NT2/D1 (cell line): ENCODE measurements at regions not wholly inside any gene's neighbourhood (a gene's known extent, or its start where the extent isn't known, plus 50 kb on each side); places are given as distances from the start of the nearest gene placed in this dataset.
"Not testable (repeated sequence)": the region's sequence is repeated elsewhere in the genome, so short reads cannot be mapped to it uniquely, and the experiment has no call there.

Experiments used
- DNase-seq: peaks from one replicate; pipeline ENCODE4 v3.0.0-alpha.2; 2011; ENCODE audit warnings: low read depth, low spot score
- H3K27me3 ChIP-seq: 2 replicates; pipeline ENCODE4 v1.6.0; 2011; ENCODE audit warnings: mild to moderate bottlenecking; ENCODE audit not compliant: insufficient read length, insufficient read depth
- H3K36me3 ChIP-seq: 2 replicates; pipeline ENCODE4 v1.6.1; 2011; ENCODE audit warnings: mild to moderate bottlenecking, low read length, mixed read lengths; ENCODE audit not compliant: insufficient read depth, insufficient read length
- H3K4me1 ChIP-seq: 2 replicates; pipeline ENCODE4 v1.5.1; 2011; ENCODE audit not compliant: insufficient read depth, insufficient read length
- H3K4me3 ChIP-seq: 2 replicates; pipeline ENCODE4 v1.5.1; 2011; ENCODE audit warnings: low read depth; ENCODE audit not compliant: insufficient read length
- H3K9ac ChIP-seq: 2 replicates; pipeline ENCODE4 v1.6.0; 2011; ENCODE audit warnings: low read depth; ENCODE audit not compliant: insufficient read length
- H3K9me3 ChIP-seq: 2 replicates; pipeline ENCODE4 v1.5.1; 2011; ENCODE audit warnings: mild to moderate bottlenecking, low read length; ENCODE audit not compliant: insufficient read depth
- SUZ12 ChIP-seq: IDR thresholded peaks from 2 replicates; pipeline ENCODE4 v1.6.1; 2011; ENCODE audit not compliant: insufficient read length, insufficient read depth; ENCODE audit errors: extremely low read depth
- YY1 ChIP-seq: IDR thresholded peaks from 2 replicates; pipeline ENCODE4 v1.6.1; 2011; ENCODE audit not compliant: insufficient read length, insufficient read depth
- ZNF274 ChIP-seq: IDR thresholded peaks from 2 replicates; pipeline ENCODE4 v1.6.1; 2011; ENCODE audit warnings: mild to moderate bottlenecking, low read depth, low read length

DNA sequence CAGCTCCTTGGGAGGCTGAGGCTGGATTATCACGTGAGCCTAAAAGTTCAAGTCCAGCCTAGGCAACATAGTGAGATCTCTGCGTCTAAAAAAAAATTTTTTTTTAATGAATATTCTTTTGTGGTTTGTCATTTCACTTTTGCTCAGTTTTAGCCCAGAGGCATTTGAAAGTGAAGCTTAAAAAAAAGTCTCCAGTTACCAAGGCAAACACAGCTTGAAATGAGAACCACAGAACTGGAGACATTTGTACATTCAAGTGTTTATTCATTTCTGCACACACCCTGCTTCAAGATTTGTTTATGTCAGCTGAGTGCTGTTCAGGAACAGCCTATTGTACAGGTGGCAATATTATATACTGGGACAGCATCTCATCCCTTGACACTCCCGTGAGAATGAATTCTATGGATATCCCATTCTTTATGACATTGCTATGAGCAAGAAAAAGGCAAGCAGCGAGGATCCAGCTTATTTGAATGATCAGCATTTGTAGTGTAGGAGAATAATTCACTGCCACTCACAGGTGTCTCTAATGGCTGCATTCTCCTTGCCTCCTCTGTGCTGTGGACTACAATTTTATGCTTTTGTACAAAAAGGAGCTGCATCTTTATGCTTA is 444.8 kb upstream of the GRM7 start:
- Histone ChIP-seq H3K9ac (no peak overlapping the region), H3K27me3 (no peaks in the 10 kb centered on the region), H3K4me3 (no peak overlapping the region), H3K9me3 (no peaks in the 10 kb centered on the region), H3K36me3 (no peaks in the 10 kb centered on the region), H3K4me1 (no peaks in the 10 kb centered on the region)
- DNase-seq, result no peak
- no peak for TF ChIP-seq YY1
- no peak for TF ChIP-seq SUZ12
- TF ChIP-seq ZNF274, result no peak

- Histone ChIP-seq H3K27me3 (no peaks in the 10 kb centered on the region), H3K4me1 (no peaks in the 10 kb centered on the region), H3K9me3 (no peaks in the 10 kb centered on the region), H3K4me3 (no peak overlapping the region), H3K9ac (no peak overlapping the region), H3K36me3 (no peaks in the 10 kb centered on the region)
- TF ChIP-seq SUZ12, result no peak
- no peak for TF ChIP-seq YY1
- no peak for TF ChIP-seq ZNF274
- no peak for DNase-seq
Measured at GRCh38 chr3:6417174-6417573, 443.7 kb upstream of the GRM7 start.

- no peaks in the 10 kb centered on the region for H3K27me3 ChIP-seq
- no peak overlapping the region for H3K9ac ChIP-seq
- TF ChIP-seq ZNF274, result no peak
- TF ChIP-seq YY1, result no peak
- no peak for TF ChIP-seq SUZ12
- H3K36me3 ChIP-seq, result no peaks in the 10 kb centered on the region
- DNase-seq, result no peak
- no peaks in the 10 kb centered on the region for H3K4me1 ChIP-seq
- H3K4me3 ChIP-seq, result no peak overlapping the region
- H3K9me3 ChIP-seq, result no peaks in the 10 kb centered on the region
Measured at GRCh38 chr3:6418485-6418884, 442.4 kb upstream of the GRM7 start.

- no peak overlapping the region for H3K4me3 ChIP-seq
- H3K9me3 ChIP-seq, result 0 out of 2 replicates have a peak, but pooled peaks cover 7% of the 10 kb centered on the region
- no peaks in the 10 kb centered on the region for H3K4me1 ChIP-seq
- no peaks in the 10 kb centered on the region for H3K36me3 ChIP-seq
- TF ChIP-seq SUZ12 (no peak), YY1 (no peak), ZNF274 (no peak)
- H3K9ac ChIP-seq, result no peak overlapping the region
- no peak for DNase-seq
- no peaks in the 10 kb centered on the region for H3K27me3 ChIP-seq
Measured at GRCh38 chr3:6421666-6422445, 439.1 kb upstream of the GRM7 start.

DNA sequence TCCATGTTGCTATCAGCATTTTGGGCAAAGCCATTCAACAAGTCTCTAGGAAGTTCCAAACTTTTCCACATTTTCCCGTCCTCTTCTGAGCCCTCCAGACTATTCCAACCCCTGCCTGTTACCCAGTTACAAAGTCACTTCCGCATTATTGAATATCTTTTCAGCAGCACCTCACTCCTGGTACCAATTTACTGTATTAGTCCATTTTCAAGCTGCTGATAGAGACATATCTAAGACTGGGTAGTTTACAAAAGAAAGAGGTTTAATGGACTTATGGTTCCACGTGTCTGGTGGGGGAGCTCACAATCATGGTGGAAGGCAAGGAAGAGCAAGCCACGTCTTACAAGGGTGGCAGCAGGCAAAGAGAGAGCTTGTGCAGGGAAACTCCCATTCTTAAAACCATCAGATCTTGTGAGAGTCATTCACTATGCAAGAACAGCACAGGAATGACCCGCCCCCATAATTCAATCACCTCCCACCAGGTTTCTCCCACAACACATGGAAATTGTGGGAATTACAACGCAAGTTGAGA is 435.6 kb upstream of the GRM7 start:
- no peak for TF ChIP-seq ZNF274
- TF ChIP-seq YY1, result no peak
- no peak for TF ChIP-seq SUZ12
- DNase-seq, result no peak
- Histone ChIP-seq H3K4me1 (no peaks in the 10 kb centered on the region), H3K9me3 (0 out of 2 replicates have a peak, but pooled peaks cover 7% of the 10 kb centered on the region), H3K9ac (no peak overlapping the region), H3K27me3 (no peaks in the 10 kb centered on the region), H3K36me3 (no peaks in the 10 kb centered on the region), H3K4me3 (no peak overlapping the region)

DNA sequence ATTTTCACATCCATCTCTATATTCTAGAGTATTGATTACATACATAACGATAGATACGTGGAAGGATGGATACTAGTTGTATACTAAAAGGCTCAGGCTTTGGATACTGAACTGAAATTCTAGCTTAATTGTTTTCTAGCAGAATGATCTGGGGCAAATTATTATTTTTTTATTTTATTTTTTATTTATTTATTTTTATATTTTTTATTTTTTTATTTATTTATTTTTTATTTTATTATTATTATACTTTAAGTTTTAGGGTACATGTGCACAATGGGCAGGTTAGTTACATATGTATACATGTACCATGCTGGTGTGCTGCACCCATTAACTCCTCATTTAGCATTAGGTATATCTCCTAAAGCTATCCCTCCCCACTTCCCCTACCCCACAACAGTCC is 432.6 kb upstream of the GRM7 start:
- H3K9ac ChIP-seq, DNase-seq, H3K36me3 ChIP-seq, H3K27me3 ChIP-seq, H3K4me1 ChIP-seq, H3K4me3 ChIP-seq, H3K9me3 ChIP-seq: not testable (repeated sequence)

- H3K9ac ChIP-seq, result no peak overlapping the region
- H3K4me3 ChIP-seq, result no peak overlapping the region
- TF ChIP-seq SUZ12 (no peak), ZNF274 (no peak), YY1 (no peak)
- H3K27me3 ChIP-seq, result no peaks in the 10 kb centered on the region
- no peaks in the 10 kb centered on the region for H3K9me3 ChIP-seq
- no peak for DNase-seq
- no peaks in the 10 kb centered on the region for H3K36me3 ChIP-seq
- H3K4me1 ChIP-seq, result no peaks in the 10 kb centered on the region
Measured at GRCh38 chr3:6435951-6436350, 425.0 kb upstream of the GRM7 start.
